Renal cortex interstitium (tissue), 11 donors: ENCODE measurements at regions not wholly inside any gene's neighbourhood (a gene's known extent, or its start where the extent isn't known, plus 50 kb on each side); places are given as distances from the start of the nearest gene placed in this dataset.

ENCODE experiments used
- DNase-seq, 11 donors: peaks; one replicate each; pipeline ENCODE4 v3.0.0-alpha.2; 2013; ENCODE audit warnings: low read depth in 9 of 11, low spot score in 4 of 11; ENCODE audit errors: extremely low read depth in 1 of 11

DNA sequence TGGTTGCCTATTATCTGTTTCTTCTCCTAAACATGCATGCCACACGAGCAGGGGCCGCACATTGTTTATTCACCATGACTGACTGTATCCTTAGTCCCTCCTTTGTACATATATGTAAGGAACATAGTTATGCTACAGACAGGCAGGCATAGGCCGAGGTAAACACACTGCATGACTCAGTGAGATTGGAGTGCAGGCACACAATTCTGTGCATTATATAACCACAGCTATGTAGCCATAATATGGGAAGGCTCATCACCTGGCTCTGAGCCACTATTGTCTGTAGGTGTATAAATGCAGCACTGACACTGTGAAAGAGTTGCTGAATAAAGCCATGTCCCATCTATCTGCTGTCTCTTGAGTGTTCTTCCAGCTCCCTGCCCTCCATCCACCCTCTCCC, 431.6 kb downstream of the IDS start:
- DNase-seq, result no peak

DNA sequence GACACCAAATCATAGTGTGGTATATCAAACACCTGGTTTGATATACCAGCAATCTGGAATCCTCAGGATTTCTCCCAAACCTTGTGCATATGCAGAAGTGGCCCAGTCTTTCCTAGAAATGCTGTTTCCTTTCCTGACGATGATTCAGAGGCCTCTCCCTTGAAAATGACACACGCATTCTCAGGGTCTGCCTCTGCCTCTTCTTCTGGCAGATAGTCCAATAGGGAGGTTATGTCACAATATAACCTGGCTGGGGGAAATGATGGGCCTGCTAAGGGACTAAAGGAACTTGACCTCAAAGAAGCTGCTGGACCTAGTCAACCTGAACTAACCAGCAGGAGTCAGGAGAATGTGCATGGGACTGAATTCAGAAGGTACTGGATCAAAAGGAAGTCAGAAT, 435.2 kb downstream of the IDS start:
- no peak for DNase-seq

DNA sequence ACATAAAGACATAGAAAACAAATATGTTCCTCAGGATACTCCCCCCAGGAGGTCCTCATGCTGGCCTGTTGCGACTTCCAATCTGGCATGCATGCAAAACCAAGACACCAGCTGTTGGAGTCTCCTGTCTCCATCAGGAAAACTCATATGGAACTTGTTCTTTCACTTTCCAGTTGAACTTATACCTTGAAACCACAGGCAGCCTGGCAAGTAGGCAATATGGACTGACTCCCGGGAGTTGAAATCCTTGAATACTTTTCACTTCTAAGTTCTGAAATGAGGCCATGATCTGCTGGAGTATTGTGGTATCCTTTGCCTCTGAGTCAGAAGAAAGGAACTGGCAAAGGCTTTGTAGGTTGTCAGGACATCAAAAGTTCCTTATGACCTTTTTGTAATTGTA, 444.2 kb downstream of the IDS start:
- DNase-seq, result no peak
